Activated CD8-positive, alpha-beta T cell treated with anti-CD3 and anti-CD28 coated beads for 36 hours (primary cell): ENCODE measurements at regions not wholly inside any gene's neighbourhood (a gene's known extent, or its start where the extent isn't known, plus 50 kb on each side); places are given as distances from the start of the nearest gene placed in this dataset.

Experiments
- ATAC-seq: fragments of 200-7000 bp; cut with Tn5 transposase; one replicate; pipeline ENCODE4 v1.10.0; 2021; ENCODE audit warnings: mild to moderate bottlenecking, moderate library complexity
- CTCF ChIA-PET: fragments of 350-600 bp; sonication (Branson Sonifier 250); formaldehyde crosslinking; loops from one replicate; lab custom pipeline; 2021; ENCODE audit warnings: antibody characterized with exemption; lab: Charles Lee
- POLR2A ChIA-PET: fragments of 350-600 bp; sonication (Branson Sonifier 250); formaldehyde crosslinking; loops from one replicate; lab custom pipeline; 2021; ENCODE audit warnings: antibody characterized with exemption; lab: Charles Lee
- DNase-seq: peaks from one replicate; pipeline ENCODE4 v3.0.0-alpha.2; 2020
- H3K27ac Mint-ChIP-seq: one replicate; pipeline ENCODE4 v1.8.0; 2021; ENCODE audit warnings: mild to moderate bottlenecking, mixed read lengths
- H3K27me3 Mint-ChIP-seq: one replicate; pipeline ENCODE4 v1.8.0; 2021; ENCODE audit warnings: mixed read lengths
- H3K36me3 Mint-ChIP-seq: one replicate; pipeline ENCODE4 v1.8.0; 2021; ENCODE audit warnings: low read depth, mixed read lengths
- H3K4me1 Mint-ChIP-seq: one replicate; pipeline ENCODE4 v1.8.0; 2021; ENCODE audit warnings: low read depth, mixed read lengths
- H3K4me3 Mint-ChIP-seq: one replicate; pipeline ENCODE4 v1.8.0; 2021; ENCODE audit warnings: mild to moderate bottlenecking, moderate library complexity, mixed read lengths
- H3K9me3 Mint-ChIP-seq: one replicate; pipeline ENCODE4 v1.8.0; 2021; ENCODE audit warnings: mixed read lengths
- CTCF ChIP-seq: fragments of 200-600 bp; IDR thresholded peaks from one replicate; pipeline ENCODE4 v1.8.0; 2022; ENCODE audit warnings: antibody characterized with exemption, mild to moderate bottlenecking
- intact Hi-C: fragments of 100-400 bp; cut with micrococcal nuclease; formaldehyde crosslinking; loops from one replicate; pipeline ENCODE4 v1.10.0; 2022

GRCh38 chr1:115545096-115545720 is 96.6 kb upstream of the VANGL1 start:
- Mint-ChIP-seq H3K9me3 (no peaks in the 10 kb centered on the region), H3K27ac (no peak overlapping the region), H3K4me3 (no peak overlapping the region), H3K4me1 (no peaks in the 10 kb centered on the region), H3K27me3 (peaks cover 3% of the 10 kb centered on the region), H3K36me3 (no peaks in the 10 kb centered on the region)
- POLR2A ChIA-PET, result no interaction called here
- intact Hi-C loops, result no loop called here
- CTCF ChIA-PET, result no interaction called here
- ATAC-seq, result no peak
- TF ChIP-seq CTCF, result no peak
- no peak for DNase-seq

- no peaks in the 10 kb centered on the region for H3K36me3 Mint-ChIP-seq
- CTCF ChIA-PET, result no interaction called here
- H3K27me3 Mint-ChIP-seq, result peaks cover 5% of the 10 kb centered on the region
- intact Hi-C loops, result no loop called here
- H3K9me3 Mint-ChIP-seq, result no peaks in the 10 kb centered on the region
- H3K4me3 Mint-ChIP-seq, result no peak overlapping the region
- POLR2A ChIA-PET, result no interaction called here
- no peaks in the 10 kb centered on the region for H3K4me1 Mint-ChIP-seq
- DNase-seq (no peak), ATAC-seq (no peak)
- no peak overlapping the region for H3K27ac Mint-ChIP-seq
- TF ChIP-seq CTCF, result no peak
Measured at GRCh38 chr1:115544131-115544530, 97.6 kb upstream of the VANGL1 start.

- POLR2A ChIA-PET, result no interaction called here
- ATAC-seq (no peak), DNase-seq (no peak)
- Mint-ChIP-seq H3K4me3 (no peak overlapping the region), H3K36me3 (no peaks in the 10 kb centered on the region), H3K27me3 (peaks cover 7% of the 10 kb centered on the region), H3K4me1 (no peaks in the 10 kb centered on the region), H3K9me3 (no peaks in the 10 kb centered on the region), H3K27ac (no peak overlapping the region)
- intact Hi-C loops, result no loop called here
- CTCF ChIA-PET, result no interaction called here
- TF ChIP-seq CTCF, result no peak
Measured at GRCh38 chr1:115543247-115543646, 98.5 kb upstream of the VANGL1 start.

GRCh38 chr1:115539736-115540135 is 102.0 kb upstream of the VANGL1 start:
- H3K36me3 Mint-ChIP-seq, result no peaks in the 10 kb centered on the region
- CTCF ChIA-PET, result no interaction called here
- POLR2A ChIA-PET, result no interaction called here
- H3K9me3 Mint-ChIP-seq, result no peaks in the 10 kb centered on the region
- no peaks in the 10 kb centered on the region for H3K4me1 Mint-ChIP-seq
- intact Hi-C loops, result no loop called here
- H3K27me3 Mint-ChIP-seq, result peaks cover 5% of the 10 kb centered on the region
- no peak overlapping the region for H3K27ac Mint-ChIP-seq
- H3K4me3 Mint-ChIP-seq, result no peak overlapping the region
- no peak for TF ChIP-seq CTCF
- no peak for DNase-seq
- no peak for ATAC-seq

GRCh38 chr1:115539061-115539460 is 102.7 kb upstream of the VANGL1 start:
- H3K27me3 Mint-ChIP-seq, result peaks cover 4% of the 10 kb centered on the region
- no peaks in the 10 kb centered on the region for H3K9me3 Mint-ChIP-seq
- intact Hi-C loops, result no loop called here
- no peak for ATAC-seq
- H3K27ac Mint-ChIP-seq, result no peak overlapping the region
- no peak for TF ChIP-seq CTCF
- CTCF ChIA-PET, result no interaction called here
- DNase-seq, result no peak
- H3K4me3 Mint-ChIP-seq, result no peak overlapping the region
- POLR2A ChIA-PET, result no interaction called here
- no peaks in the 10 kb centered on the region for H3K4me1 Mint-ChIP-seq
- no peaks in the 10 kb centered on the region for H3K36me3 Mint-ChIP-seq
